ENCODE measurements at regions not wholly inside any gene's neighbourhood (a gene's known extent, or its start where the extent isn't known, plus 50 kb on each side); places are given as distances from the start of the nearest gene placed in this dataset.

DNA sequence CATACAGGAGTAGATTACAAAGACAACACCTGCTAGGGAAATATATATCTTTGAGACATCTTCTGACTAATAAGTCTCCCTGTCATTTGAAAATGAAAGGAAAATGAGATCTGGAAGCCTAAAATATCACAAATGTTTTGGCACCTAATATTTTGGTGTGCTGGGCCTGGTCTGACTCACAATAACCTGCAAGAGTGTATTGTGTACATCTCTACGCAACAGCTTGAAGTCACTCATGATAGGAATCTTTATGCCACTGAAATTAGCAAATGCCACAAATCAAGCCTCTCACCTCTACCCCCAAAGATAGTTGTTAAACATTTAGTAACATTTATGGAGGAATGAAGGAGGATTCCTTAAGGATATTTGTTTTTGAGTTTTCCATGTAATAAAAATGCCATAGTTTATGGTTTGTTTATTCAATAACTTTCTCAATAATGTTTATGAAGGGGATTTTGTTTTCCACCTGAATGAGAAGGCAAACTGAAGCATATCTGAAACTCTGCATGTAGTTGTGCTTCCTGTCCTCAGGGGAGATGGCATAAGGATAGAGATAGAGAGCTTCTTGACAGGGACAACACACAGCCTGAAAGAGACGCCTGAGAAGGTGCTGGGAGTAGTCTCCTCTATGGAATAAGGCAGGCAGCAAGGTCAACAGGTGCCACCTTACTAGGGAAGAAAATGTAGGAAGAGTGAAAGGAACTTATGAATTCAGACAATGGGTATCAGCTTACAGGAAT is 197.4 kb downstream of the AHR start:
- no peaks in the 10 kb centered on the region for H3K9me3 Mint-ChIP-seq (ENCODE audit: low read depth)
- TF ChIP-seq CTCF (IDR thresholded peaks at IDR 0.05): no peak
- H3K27me3 Mint-ChIP-seq (ENCODE audit: low read depth): no peaks in the 10 kb centered on the region
- DNase-seq (ENCODE audit: low spot score): no peak
- peak overlapping the region; percentile 68 for H3K27ac Mint-ChIP-seq (ENCODE audit: unreplicated experiment)
- peaks cover 54% of the 10 kb centered on the region for H3K4me1 Mint-ChIP-seq (ENCODE audit: low read depth)
- no peaks in the 10 kb centered on the region for H3K36me3 Mint-ChIP-seq (ENCODE audit: low read depth)
- H3K4me3 Mint-ChIP-seq (ENCODE audit: unreplicated experiment): no peak overlapping the region

DNA sequence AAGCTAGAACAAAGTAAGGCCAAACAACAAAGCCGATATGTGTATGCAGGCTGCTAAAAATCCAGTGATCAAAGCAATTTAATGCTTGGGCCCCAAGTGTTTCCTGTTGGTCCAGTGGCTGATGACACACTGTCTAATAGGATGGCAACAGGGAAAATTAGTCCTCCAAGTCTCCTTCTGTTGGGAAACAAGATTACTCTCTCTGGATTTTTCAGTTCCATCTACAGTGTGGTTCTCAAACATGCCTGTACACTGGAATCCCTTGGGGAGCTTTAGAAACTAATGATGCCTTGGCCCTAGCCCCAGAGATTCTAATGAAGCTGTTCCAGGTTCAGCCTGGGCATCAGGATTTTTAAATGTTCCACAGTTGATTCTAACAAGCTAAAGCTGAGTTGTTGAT is 198.7 kb downstream of the AHR start:
- no peak for DNase-seq (ENCODE audit: low spot score)
- H3K9me3 Mint-ChIP-seq (ENCODE audit: low read depth): no peaks in the 10 kb centered on the region
- no peaks in the 10 kb centered on the region for H3K36me3 Mint-ChIP-seq (ENCODE audit: low read depth)
- no peak for TF ChIP-seq CTCF (IDR thresholded peaks at IDR 0.05)
- peaks cover 67% of the 10 kb centered on the region for H3K4me1 Mint-ChIP-seq (ENCODE audit: low read depth)
- no peak overlapping the region for H3K27ac Mint-ChIP-seq (ENCODE audit: unreplicated experiment)
- H3K27me3 Mint-ChIP-seq (ENCODE audit: low read depth): no peaks in the 10 kb centered on the region
- no peak overlapping the region for H3K4me3 Mint-ChIP-seq (ENCODE audit: unreplicated experiment)

DNA sequence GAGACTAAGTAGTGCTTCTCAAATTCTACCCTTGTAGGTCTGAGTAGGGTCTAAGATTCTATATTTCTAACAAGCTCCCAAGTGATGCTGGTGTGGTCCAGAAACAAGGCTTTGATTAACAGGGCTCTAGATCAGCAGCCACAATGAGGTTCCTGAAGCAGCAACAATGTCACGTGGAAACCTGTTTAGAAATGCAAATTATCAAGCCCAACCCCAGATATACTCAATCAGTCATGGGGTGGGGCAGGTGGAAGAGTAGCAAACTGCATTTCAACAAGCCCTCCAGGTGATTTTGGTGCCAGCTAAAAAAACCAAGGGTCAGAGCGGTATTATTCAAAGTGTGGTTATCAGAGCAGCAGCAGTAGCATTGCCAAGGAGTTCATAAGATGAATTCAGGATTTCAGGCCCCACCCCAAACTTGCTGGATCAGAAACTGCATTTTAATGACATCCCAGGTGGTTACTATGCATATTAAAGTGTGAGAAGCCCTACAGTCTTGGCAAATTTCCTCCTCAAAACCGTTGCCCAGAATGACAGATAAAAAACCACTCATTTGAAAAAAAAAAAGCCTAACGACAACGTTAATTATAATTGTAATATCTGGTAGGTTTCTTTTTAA is 199.2 kb downstream of the AHR start:
- Mint-ChIP-seq H3K27me3 (ENCODE audit: low read depth) (no peaks in the 10 kb centered on the region), H3K4me3 (ENCODE audit: unreplicated experiment) (no peak overlapping the region), H3K27ac (ENCODE audit: unreplicated experiment) (no peak overlapping the region), H3K4me1 (ENCODE audit: low read depth) (peaks cover 70% of the 10 kb centered on the region), H3K9me3 (ENCODE audit: low read depth) (no peaks in the 10 kb centered on the region), H3K36me3 (ENCODE audit: low read depth) (no peaks in the 10 kb centered on the region)
- DNase-seq (ENCODE audit: low spot score): no peak
- no peak for TF ChIP-seq CTCF (IDR thresholded peaks at IDR 0.05)

DNA sequence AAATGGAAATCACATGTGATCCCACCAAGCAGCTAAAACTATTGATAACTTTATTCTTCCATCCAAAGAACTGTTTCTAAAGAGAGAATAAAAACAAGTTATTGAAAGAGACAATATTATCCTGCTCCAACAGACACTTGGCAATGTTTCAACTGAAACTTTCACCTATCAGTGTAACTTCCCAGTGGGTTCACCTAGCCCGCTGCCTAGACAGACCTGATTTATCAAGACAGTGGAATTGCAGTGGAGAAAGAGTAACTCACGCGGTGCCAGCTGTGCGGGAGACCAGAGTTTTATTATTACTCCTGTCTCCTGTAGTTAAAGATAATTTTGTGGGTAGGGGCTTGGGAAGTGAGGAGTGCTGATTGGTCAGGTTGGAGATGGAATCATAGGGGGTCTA is 199.8 kb downstream of the AHR start:
- H3K27ac Mint-ChIP-seq (ENCODE audit: unreplicated experiment): peak overlapping the region; percentile 9
- DNase-seq (ENCODE audit: low spot score): no peak
- TF ChIP-seq CTCF (IDR thresholded peaks at IDR 0.05): no peak
- peaks cover 75% of the 10 kb centered on the region for H3K4me1 Mint-ChIP-seq (ENCODE audit: low read depth)
- H3K9me3 Mint-ChIP-seq (ENCODE audit: low read depth): peaks cover under 1% of the 10 kb centered on the region
- H3K27me3 Mint-ChIP-seq (ENCODE audit: low read depth): no peaks in the 10 kb centered on the region
- H3K36me3 Mint-ChIP-seq (ENCODE audit: low read depth): no peaks in the 10 kb centered on the region
- no peak overlapping the region for H3K4me3 Mint-ChIP-seq (ENCODE audit: unreplicated experiment)

- H3K9me3 Mint-ChIP-seq (ENCODE audit: low read depth): peaks cover 5% of the 10 kb centered on the region
- peaks cover 74% of the 10 kb centered on the region for H3K4me1 Mint-ChIP-seq (ENCODE audit: low read depth)
Measured at GRCh38 chr7:17500736-17501135, 202.3 kb downstream of the AHR start.

More at GRCh38 chr7:17500736-17501135, 202.3 kb downstream of the AHR start:
- no peak overlapping the region for H3K4me3 Mint-ChIP-seq (ENCODE audit: unreplicated experiment)
- H3K27me3 Mint-ChIP-seq (ENCODE audit: low read depth): no peaks in the 10 kb centered on the region
- peak overlapping the region; percentile 34 for H3K27ac Mint-ChIP-seq (ENCODE audit: unreplicated experiment)
- no peak for TF ChIP-seq CTCF (IDR thresholded peaks at IDR 0.05)
- DNase-seq (ENCODE audit: low spot score): no peak
- no peaks in the 10 kb centered on the region for H3K36me3 Mint-ChIP-seq (ENCODE audit: low read depth)

Data from chondrocyte (in vitro differentiated cells).